ENCODE measurements at regions not wholly inside any gene's neighbourhood (a gene's known extent, or its start where the extent isn't known, plus 50 kb on each side); places are given as distances from the start of the nearest gene placed in this dataset.
A peak's percentile ranks its signal among the peaks of the same experiment; 100 is the strongest.

DNA sequence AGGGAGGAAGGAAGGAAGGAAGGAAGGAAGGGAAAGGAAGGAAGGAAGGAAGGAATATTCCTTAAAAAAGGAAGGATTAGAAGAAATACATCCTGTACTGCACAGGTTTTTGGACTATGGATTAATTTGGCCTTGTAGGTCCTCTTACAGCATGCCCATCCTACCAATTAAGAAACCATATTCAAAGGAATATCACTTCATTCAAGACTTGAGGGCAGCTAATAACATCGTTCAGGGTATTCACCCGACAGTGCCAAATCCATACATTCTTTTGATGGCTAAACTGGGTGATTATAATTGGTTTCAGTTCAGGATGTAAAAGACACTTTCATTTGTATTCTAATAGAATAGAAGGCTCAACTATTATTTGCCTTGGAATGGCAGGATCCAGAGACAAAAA, 410.3 kb downstream of the PLOD2 start:
- no peak for FAIRE-seq
- H3K4me3 ChIP-seq (ENCODE audit: low read depth, low read length), result no peak overlapping the region
- TF ChIP-seq, protein P1, sequence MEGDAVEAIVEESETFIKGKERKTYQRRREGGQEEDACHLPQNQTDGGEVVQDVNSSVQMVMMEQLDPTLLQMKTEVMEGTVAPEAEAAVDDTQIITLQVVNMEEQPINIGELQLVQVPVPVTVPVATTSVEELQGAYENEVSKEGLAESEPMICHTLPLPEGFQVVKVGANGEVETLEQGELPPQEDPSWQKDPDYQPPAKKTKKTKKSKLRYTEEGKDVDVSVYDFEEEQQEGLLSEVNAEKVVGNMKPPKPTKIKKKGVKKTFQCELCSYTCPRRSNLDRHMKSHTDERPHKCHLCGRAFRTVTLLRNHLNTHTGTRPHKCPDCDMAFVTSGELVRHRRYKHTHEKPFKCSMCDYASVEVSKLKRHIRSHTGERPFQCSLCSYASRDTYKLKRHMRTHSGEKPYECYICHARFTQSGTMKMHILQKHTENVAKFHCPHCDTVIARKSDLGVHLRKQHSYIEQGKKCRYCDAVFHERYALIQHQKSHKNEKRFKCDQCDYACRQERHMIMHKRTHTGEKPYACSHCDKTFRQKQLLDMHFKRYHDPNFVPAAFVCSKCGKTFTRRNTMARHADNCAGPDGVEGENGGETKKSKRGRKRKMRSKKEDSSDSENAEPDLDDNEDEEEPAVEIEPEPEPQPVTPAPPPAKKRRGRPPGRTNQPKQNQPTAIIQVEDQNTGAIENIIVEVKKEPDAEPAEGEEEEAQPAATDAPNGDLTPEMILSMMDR (IDR thresholded peaks at IDR 0.05; ENCODE audit: insufficient read depth, low read length, severe bottlenecking), result no peak
- H3K27me3 ChIP-seq (ENCODE audit: control insufficient read depth, insufficient read depth, low read length), result no peaks in the 10 kb centered on the region
- DNase-seq (ENCODE audit: low read depth), result no peak
- H3K36me3 ChIP-seq (ENCODE audit: control insufficient read depth, insufficient read depth, low read length), result no peaks in the 10 kb centered on the region

DNA sequence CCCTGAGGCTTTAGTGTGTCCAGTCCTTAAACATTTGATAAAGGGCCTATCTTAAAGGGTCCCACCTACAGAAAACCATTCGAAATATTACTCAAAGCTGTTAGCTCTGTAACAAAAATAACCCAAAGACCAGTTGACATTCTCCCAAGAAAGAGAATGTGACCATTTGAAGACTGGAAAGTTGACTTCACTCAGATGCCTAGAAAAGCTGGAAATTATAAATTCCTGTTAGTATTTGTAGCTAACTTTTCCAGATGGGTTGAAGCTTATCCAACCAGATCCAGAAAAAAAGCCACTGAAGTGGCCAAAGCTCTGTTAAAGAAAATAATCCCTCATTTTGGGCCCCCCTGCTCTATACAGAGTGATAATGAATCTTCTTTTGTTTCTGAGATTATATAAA, 408.4 kb downstream of the PLOD2 start:
- FAIRE-seq (no peak), DNase-seq (ENCODE audit: low read depth) (no peak)
- Histone ChIP-seq H3K27me3 (ENCODE audit: control insufficient read depth, insufficient read depth, low read length) (no peaks in the 10 kb centered on the region), H3K36me3 (ENCODE audit: control insufficient read depth, insufficient read depth, low read length) (no peaks in the 10 kb centered on the region), H3K4me3 (ENCODE audit: low read depth, low read length) (no peak overlapping the region)
- TF ChIP-seq, protein P1 (IDR thresholded peaks at IDR 0.05; ENCODE audit: insufficient read depth, low read length, severe bottlenecking), result no peak

DNA sequence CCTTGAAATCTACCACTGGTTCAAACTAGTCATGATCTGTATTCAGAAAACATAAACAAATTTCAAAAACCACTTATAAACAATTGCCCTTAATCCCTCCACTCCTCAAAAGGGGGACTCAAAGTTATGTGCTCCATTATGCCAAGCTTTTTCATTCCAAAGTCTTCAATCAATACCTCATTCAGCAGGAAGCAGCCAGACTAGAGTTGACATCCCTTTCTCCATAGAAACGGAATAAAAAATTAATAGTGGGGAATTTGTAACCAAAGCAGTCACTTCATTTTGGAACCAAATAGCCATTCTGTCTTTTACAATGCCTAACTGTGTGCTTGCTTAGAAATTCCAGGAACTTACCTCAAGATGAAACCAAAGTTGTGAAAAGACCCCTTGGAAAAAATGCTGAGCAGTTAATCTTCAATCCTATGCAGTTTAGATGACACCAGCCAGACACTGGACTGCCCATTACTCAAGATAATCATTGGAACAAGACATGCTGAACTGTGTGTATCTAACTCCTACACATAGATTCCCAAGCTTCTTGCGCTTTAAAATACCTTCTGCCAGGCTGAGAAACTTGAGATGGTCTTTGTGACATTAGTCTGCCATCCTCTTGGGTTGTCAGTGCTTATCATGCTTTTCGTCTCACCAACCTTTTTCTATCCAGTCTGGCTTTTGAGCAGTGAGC, 406.2 kb downstream of the PLOD2 start:
- H3K4me3 ChIP-seq (ENCODE audit: low read depth, low read length), result no peak overlapping the region
- H3K36me3 ChIP-seq (ENCODE audit: control insufficient read depth, insufficient read depth, low read length), result no peaks in the 10 kb centered on the region
- TF ChIP-seq, protein P1 (IDR thresholded peaks at IDR 0.05; ENCODE audit: insufficient read depth, low read length, severe bottlenecking), result no peak
- DNase-seq (ENCODE audit: low read depth), result no peak
- no peaks in the 10 kb centered on the region for H3K27me3 ChIP-seq (ENCODE audit: control insufficient read depth, insufficient read depth, low read length)
- no peak for FAIRE-seq

DNA sequence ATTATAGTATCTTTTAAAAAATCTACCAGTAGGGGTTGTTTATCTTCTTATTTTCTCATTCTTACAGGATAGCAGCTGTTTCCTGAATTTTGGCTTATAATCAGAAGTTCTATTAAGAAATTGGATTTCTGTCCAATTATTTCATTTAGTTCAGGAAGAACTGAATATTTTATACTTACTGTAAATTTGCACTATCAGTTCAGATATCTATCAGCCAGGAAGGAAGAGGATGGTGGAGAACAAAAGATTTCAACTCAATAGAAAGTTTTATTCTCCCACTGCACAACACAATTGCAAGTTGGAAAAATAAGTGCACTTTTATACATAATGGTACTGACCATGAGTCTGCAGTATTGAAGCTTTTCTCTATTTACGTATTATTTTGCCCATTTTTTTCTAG, 400.9 kb downstream of the PLOD2 start:
- no peak overlapping the region for H3K4me3 ChIP-seq (ENCODE audit: low read depth, low read length)
- no peak for DNase-seq (ENCODE audit: low read depth)
- no peaks in the 10 kb centered on the region for H3K36me3 ChIP-seq (ENCODE audit: control insufficient read depth, insufficient read depth, low read length)
- no peaks in the 10 kb centered on the region for H3K27me3 ChIP-seq (ENCODE audit: control insufficient read depth, insufficient read depth, low read length)
- TF ChIP-seq, protein P1 (IDR thresholded peaks at IDR 0.05; ENCODE audit: insufficient read depth, low read length, severe bottlenecking), result no peak
- no peak for FAIRE-seq

DNA sequence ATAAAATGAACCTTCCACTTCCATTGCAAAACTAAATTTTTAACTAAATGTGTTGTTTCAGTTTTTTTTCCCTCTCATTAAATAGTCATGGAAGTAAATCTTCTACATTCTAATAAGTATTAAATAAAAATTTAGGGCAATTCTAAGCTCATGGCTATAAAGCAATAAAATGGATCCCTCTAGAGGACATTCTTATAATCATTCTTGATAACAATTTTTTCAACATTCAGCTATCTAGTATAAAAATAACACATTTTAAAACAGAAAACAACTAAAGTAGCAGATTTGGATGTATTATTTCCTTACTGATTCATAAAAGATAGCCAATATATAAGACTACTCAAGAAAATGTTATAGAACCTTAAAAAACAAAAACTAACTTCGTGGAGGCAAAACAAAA, 393.1 kb downstream of the PLOD2 start:
- no peaks in the 10 kb centered on the region for H3K27me3 ChIP-seq (ENCODE audit: control insufficient read depth, insufficient read depth, low read length)
- no peaks in the 10 kb centered on the region for H3K36me3 ChIP-seq (ENCODE audit: control insufficient read depth, insufficient read depth, low read length)
- no peak overlapping the region for H3K4me3 ChIP-seq (ENCODE audit: low read depth, low read length)
- FAIRE-seq, result no peak
- DNase-seq (ENCODE audit: low read depth), result peak; percentile 18
- TF ChIP-seq, protein P1 (IDR thresholded peaks at IDR 0.05; ENCODE audit: insufficient read depth, low read length, severe bottlenecking), result no peak
